Left lobe of liver (tissue), 2 donors: ENCODE measurements at regions not wholly inside any gene's neighbourhood (a gene's known extent, or its start where the extent isn't known, plus 50 kb on each side); places are given as distances from the start of the nearest gene placed in this dataset.
"Not testable (repeated sequence)": the region's sequence is repeated elsewhere in the genome, so short reads cannot be mapped to it uniquely, and the experiment has no call there.

Experiments used
- ATAC-seq: fragments of 200-7000 bp; cut with Tn5 transposase; one replicate; pipeline ENCODE4 v1.9.1; 2020; ENCODE audit warnings: mild to moderate bottlenecking, moderate library complexity
- DNase-seq: peaks from one replicate; pipeline ENCODE4 v3.0.0-alpha.2; 2020; ENCODE audit warnings: low spot score
- donor health status: DM: no; HTN: no; CAD: no; lungs with moderate emphysema.
- donor health status: DM: no; HTN: yes; CAD: no.

- DNase-seq: no peak
Measured at GRCh38 chr20:52446421-52447224, 255.0 kb upstream of the ZFP64 start.

GRCh38 chr20:52444455-52444854 is 252.9 kb upstream of the ZFP64 start:
- no peak for ATAC-seq
- no peak for DNase-seq

More at GRCh38 chr20:52446421-52447224, 255.0 kb upstream of the ZFP64 start:
- no peak for ATAC-seq

DNA sequence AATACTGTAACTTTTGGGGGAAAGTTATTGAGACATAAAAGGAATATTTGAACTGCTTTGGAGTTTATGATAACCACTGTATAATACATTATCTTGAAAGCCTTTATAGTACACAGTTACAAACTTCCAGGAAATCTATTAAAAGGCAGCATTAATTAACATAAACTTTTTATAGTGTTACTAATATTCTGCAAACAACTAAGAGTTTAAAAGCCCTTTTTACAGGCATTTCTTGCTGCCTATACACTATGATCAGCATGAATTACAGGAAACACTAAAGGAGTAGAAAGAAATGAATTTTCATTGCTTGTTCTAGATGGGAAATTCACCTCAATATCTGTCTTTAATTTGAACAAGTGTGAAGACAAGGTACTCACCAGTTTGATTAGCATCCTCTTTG is 252.3 kb upstream of the ZFP64 start:
- DNase-seq (no peak), ATAC-seq (no peak)

- ATAC-seq: no peak
- DNase-seq: no peak
Measured at GRCh38 chr20:52441710-52442109, 250.1 kb upstream of the ZFP64 start.

DNA sequence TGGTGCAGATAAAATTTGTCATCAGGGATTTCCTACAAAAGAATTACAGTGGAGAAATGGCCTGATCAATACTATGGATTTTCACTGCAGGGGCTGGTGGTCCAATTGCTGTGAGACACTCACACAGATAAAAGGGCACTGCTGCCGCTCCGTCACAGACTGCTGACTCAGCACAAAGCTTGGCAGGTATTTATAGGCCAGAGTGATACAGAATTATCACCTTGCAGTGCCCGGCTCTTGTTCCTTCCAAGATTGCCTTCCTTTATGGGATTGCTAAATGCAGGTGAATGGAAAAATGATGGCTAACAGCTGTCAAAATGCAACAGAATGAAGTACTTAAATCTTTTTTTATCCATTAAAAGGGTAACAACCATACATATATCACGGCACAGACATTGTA is 247.8 kb upstream of the ZFP64 start:
- no peak for ATAC-seq
- DNase-seq: no peak

DNA sequence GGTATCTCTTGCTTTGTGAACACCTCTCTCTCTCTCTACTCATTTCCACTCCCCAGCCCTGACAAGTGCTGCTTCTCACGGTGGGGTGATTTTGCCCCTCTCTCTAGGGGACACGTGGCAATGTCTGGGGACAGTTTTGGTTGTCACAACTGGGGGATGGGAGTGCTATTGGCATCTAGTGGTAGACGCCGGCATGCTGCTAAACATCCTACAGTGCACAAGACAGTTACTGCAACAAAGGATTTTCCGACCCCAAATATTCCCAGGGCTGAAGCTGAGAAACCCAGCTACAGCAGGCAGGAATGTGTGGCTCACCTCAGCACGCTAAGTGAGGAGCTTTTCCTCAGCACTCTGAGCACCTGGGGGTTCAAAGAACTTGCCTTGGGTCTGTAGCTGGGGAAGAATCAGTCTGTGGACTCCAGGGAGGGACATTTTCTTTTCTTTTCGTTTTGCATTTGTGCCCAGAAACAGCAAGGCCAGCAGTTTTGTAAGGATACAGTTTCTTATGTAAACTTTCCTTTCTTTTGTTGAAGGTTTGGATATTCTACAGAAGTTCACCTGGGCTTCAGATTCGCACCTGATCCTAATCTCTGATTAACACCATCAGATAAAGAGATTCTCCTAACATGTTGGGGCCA is 246.9 kb upstream of the ZFP64 start:
- ATAC-seq (no peak), DNase-seq (no peak)

DNA sequence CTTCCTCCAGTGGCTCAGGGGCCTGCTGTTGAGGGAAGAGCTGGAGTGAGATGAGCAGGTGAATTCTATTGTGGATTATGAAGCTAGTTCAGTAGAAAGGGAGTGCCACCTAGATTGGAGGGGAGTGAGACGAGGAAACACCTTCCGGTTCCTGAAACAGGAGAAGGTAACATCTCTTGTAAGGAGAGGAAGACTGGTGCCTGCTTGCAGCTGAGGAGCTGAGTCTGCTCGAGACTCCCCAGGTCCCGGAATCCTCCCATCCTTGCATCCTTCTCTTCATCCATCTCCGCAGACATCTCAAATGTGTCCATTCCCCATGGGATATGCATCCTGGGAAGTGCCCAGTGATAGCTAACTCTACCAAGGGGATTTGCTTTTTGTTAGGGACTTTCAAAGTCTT is 242.9 kb upstream of the ZFP64 start:
- DNase-seq (no peak), ATAC-seq (no peak)

DNA sequence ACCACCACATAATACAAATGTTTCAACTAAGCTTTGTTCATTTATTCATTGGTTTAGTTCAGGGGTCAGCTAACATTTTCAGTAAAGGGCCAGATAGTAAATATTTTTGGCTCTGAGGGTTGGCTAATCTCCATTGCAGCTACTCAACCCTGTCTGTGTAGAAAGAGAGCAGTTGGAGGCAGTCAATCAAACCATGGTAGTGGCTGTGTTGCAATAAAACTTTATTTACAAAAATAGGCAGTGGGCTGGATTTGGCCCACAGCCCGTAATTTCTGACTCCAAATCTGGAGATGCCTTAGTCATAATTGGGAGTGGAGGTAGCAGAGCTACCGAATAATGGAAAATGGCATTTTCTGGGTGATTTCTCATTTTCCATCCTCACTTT is 242.5 kb upstream of the ZFP64 start:
- ATAC-seq: no peak

DNA sequence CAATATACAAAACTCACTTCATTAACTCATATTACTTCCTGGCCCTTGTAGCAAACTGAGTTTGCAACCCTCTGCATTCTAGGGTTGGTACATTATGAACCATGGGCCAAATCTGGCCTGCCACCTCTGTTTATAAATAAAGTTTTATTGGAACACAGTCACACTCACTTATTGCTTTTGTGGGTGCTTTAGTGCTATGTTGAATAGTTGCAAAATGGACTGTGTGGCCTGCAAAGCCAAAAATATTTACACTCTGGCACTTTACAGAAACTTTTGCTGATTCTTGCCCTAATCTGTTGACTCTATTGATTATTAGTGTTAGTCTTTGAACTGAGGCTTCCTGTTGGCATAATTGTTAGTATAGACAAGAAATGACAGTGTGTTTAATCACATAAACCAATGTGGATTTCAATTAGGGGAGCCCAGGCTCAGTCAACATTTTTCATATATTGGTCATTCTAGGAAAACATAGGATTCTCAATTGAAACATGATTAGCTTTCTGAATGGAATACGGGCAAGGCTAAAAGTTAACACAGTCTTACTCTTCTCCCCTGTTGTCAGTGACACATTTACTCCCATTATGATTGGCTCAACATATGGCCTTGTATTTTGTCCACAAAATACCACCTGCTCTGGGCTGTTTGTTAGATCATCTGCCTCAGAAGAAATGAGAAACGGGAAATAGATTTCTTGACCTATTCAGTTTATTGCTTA is 241.9 kb upstream of the ZFP64 start:
- no peak for ATAC-seq
- no peak for DNase-seq

More for the DNA sequence above, 242.5 kb upstream of the ZFP64 start:
- no peak for DNase-seq

DNA sequence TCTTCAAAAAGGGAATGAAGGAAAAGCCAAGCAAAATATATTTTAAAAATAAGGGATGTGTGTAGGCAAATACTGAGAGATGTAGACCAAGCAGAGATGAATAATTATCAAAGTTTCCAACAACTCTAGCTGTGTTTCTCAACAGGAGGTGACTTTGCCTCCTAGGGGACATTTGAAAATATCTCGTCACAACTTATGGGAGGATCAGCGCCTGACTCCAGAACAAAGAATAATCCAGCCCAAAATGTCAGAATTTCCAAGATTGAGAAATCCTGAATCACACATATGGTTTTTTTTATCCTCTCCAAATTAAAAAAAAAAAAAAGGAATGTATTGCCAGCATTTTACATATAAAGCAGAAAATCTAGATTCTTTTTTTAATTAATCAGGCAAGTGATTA is 241.2 kb upstream of the ZFP64 start:
- ATAC-seq (no peak), DNase-seq (no peak)

GRCh38 chr20:52429029-52429428 is 237.4 kb upstream of the ZFP64 start:
- ATAC-seq (no peak), DNase-seq (no peak)

GRCh38 chr20:52427960-52428359 is 236.4 kb upstream of the ZFP64 start:
- DNase-seq: peak; percentile 46
- ATAC-seq: peak; percentile 94

- DNase-seq (no peak), ATAC-seq (no peak)
Measured at GRCh38 chr20:52426856-52427255, 235.3 kb upstream of the ZFP64 start.

DNA sequence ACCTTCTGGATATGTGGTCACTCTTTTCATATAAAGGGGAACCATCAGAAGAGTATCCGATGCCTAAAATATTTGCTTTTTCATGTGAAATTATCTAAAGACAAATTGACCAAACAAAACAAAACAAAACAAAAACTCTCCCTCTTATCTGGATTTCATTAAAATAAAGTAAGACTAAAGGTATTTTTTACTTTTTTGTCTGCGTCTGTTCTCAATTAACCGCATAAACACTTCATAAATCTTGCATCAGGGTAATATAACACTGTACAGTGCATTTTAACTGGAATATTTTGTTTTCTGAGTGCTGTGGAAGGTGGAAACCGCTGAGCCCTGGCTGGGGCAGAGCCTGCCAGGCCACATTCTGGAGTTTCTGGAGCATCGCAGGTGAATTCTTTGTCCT is 234.1 kb upstream of the ZFP64 start:
- DNase-seq (no peak), ATAC-seq (no peak)

DNA sequence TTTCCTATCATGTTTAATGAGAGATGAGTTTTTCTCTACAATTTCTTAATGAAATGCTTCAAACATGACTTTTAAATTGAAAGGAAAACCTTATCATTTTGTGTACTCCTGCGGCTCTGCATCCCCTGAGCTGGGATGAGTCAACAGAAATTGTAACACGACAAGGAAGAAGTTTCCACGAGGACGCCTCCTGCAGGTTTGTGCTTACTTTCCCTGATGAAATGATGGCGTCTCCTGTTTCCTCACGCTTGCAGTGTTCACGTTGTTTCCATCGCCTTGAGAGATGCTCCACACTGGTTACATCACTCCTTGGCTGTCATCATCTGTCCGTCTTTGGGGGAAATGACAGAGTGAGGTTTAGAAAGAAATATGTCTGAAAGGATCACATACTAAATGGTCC is 233.7 kb upstream of the ZFP64 start:
- ATAC-seq (no peak), DNase-seq (no peak)

DNA sequence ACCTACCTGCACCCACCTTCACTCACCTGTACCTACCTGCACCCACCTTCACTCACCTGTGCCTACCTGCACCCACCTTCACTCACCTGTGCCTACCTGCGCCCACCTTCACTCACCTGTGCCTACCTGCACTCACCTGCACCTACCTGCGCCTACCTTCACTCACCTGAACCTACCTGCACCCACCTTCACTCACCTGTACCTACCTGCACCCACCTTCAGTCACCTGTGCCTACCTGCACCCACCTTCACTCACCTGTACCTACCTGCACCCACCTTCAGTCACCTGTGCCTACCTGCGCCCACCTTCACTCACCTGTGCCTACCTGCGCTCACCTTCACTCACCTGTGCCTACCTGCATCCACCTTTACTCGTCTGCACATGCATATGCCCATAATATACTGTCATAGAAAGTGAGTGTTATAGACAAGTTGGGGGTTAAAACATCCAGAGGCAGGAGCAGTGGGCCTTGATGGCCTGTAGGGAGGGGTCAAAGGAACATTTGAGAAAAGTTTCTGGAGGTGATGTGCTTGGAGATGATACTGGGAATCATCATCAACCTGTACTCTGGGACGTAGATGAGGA is 232.9 kb upstream of the ZFP64 start:
- DNase-seq, ATAC-seq: not testable (repeated sequence)

GRCh38 chr20:52423536-52424140 is 232.1 kb upstream of the ZFP64 start:
- ATAC-seq, DNase-seq: not testable (repeated sequence)

GRCh38 chr20:52422574-52423336 is 231.2 kb upstream of the ZFP64 start:
- ATAC-seq: no peak
- no peak for DNase-seq

GRCh38 chr20:52420805-52421204 is 229.2 kb upstream of the ZFP64 start:
- DNase-seq (no peak), ATAC-seq (no peak)

DNA sequence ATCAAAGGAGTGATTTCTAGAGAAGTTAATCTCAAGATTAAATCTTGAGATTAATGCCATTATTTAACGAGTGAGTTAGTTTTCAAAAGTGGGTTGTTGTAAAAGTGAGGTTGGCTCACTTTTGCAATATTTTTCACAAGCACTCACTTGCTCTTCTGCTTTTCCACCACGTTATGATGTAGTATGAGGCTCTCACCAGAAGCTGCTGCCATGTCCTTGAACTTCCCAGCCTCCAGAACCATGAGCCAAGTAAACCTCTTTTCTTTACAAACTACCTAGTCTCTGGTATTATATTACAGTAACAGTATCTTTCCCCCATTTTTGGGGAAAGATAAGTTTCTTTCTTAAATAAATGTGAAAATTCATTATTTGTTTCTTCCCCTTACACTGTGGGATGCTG is 227.6 kb upstream of the ZFP64 start:
- ATAC-seq (no peak), DNase-seq (no peak)
